Esophagus (tissue), 2 donors: ENCODE measurements at regions not wholly inside any gene's neighbourhood (a gene's known extent, or its start where the extent isn't known, plus 50 kb on each side); places are given as distances from the start of the nearest gene placed in this dataset.

Source experiments
- H3K27ac ChIP-seq, 2 donors: one replicate each; pipeline ENCODE4 v1.5.1; 2013; ENCODE audit warnings: low read depth in 2 of 2, mild to moderate bottlenecking in 2 of 2, inconsistent platforms in 1 of 2, low read length in 1 of 2, moderate library complexity in 1 of 2
- H3K27me3 ChIP-seq, 2 donors: one replicate each; pipeline ENCODE4 v1.6.1; 2013; ENCODE audit warnings: low read length in 2 of 2, control low read depth in 1 of 2, mild to moderate bottlenecking in 1 of 2; ENCODE audit not compliant: insufficient read depth in 2 of 2, control insufficient read depth in 1 of 2
- H3K36me3 ChIP-seq, 2 donors: one replicate each; pipeline ENCODE4 v1.6.1; 2013; ENCODE audit warnings: low read length in 1 of 2; ENCODE audit not compliant: control insufficient read depth in 2 of 2, insufficient read depth in 2 of 2
- H3K4me1 ChIP-seq, 2 donors: one replicate each; pipeline ENCODE4 v1.6.1; 2013; ENCODE audit warnings: low read length in 1 of 2; ENCODE audit not compliant: control insufficient read depth in 2 of 2, insufficient read depth in 2 of 2
- H3K4me3 ChIP-seq, 2 donors: one replicate each; pipeline ENCODE4 v1.5.1; 2013; ENCODE audit warnings: low read length in 2 of 2, mild to moderate bottlenecking in 2 of 2, low read depth in 1 of 2, moderate library complexity in 1 of 2
- H3K9me3 ChIP-seq, 2 donors: one replicate each; pipeline ENCODE4 v1.6.1; 2013; ENCODE audit warnings: mild to moderate bottlenecking in 2 of 2, low read depth in 1 of 2, low read length in 1 of 2, moderate library complexity in 1 of 2; ENCODE audit not compliant: control insufficient read depth in 2 of 2, insufficient read depth in 1 of 2
- WGBS, 2 donors: extraction: QIAGEN DNeasy Blood & Tissue Kit; methylation state at CpG; one replicate each; pipeline ENCODE4 v1.1.7; 2013; 5-methylcytosine and 5-hydroxymethylcytosine counted together
- donor health status: healthy with polysubstance abuse.
- donor health status: Bipolar disorder and iron deficiency.

- no peak overlapping the region for H3K4me3 ChIP-seq
- no peaks in the 10 kb centered on the region for H3K36me3 ChIP-seq
- H3K4me1 ChIP-seq, result no peaks in the 10 kb centered on the region
- no peaks in the 10 kb centered on the region for H3K9me3 ChIP-seq
- no peak overlapping the region for H3K27ac ChIP-seq
- no peaks in the 10 kb centered on the region for H3K27me3 ChIP-seq
Measured at GRCh38 chr2:23157812-23158211, 227.2 kb upstream of the KLHL29 start.

- Histone ChIP-seq H3K9me3 (no peaks in the 10 kb centered on the region), H3K27me3 (no peaks in the 10 kb centered on the region), H3K4me3 (no peak overlapping the region), H3K4me1 (no peaks in the 10 kb centered on the region), H3K36me3 (no peaks in the 10 kb centered on the region), H3K27ac (no peak overlapping the region)
- WGBS, 2 donors, result 62 to 68% methylated on average over 2 of the region's 2 CpGs
Measured at GRCh38 chr2:23158306-23158705, 226.7 kb upstream of the KLHL29 start.

GRCh38 chr2:23159746-23160405, 225.1 kb upstream of the KLHL29 start:
- no peaks in the 10 kb centered on the region for H3K9me3 ChIP-seq
- WGBS, 2 donors, result 57 to 61% methylated on average over 5 of the region's 5 CpGs
- H3K27me3 ChIP-seq, result no peaks in the 10 kb centered on the region
- no peak overlapping the region for H3K4me3 ChIP-seq
- H3K4me1 ChIP-seq, result no peaks in the 10 kb centered on the region
- no peaks in the 10 kb centered on the region for H3K36me3 ChIP-seq
- H3K27ac ChIP-seq, result no peak overlapping the region

GRCh38 chr2:23164173-23164572, 220.8 kb upstream of the KLHL29 start:
- no peaks in the 10 kb centered on the region for H3K4me1 ChIP-seq
- 73 to 75% methylated on average over 2 of the region's 2 CpGs for WGBS, 2 donors
- no peak overlapping the region for H3K27ac ChIP-seq
- H3K27me3 ChIP-seq, result no peaks in the 10 kb centered on the region
- no peak overlapping the region for H3K4me3 ChIP-seq
- H3K36me3 ChIP-seq, result no peaks in the 10 kb centered on the region
- H3K9me3 ChIP-seq, result no peaks in the 10 kb centered on the region

GRCh38 chr2:23169896-23170295, 215.1 kb upstream of the KLHL29 start:
- Histone ChIP-seq H3K4me3 (no peak overlapping the region), H3K27ac (no peak overlapping the region), H3K27me3 (no peaks in the 10 kb centered on the region), H3K9me3 (no peaks in the 10 kb centered on the region), H3K4me1 (no peaks in the 10 kb centered on the region), H3K36me3 (no peaks in the 10 kb centered on the region)
- WGBS, 2 donors, result 52 to 69% methylated on average over 1 of the region's 1 CpG

GRCh38 chr2:23171108-23171507, 213.9 kb upstream of the KLHL29 start:
- H3K27me3 ChIP-seq, result no peaks in the 10 kb centered on the region
- no peak overlapping the region for H3K4me3 ChIP-seq
- H3K36me3 ChIP-seq, result no peaks in the 10 kb centered on the region
- no peaks in the 10 kb centered on the region for H3K4me1 ChIP-seq
- no peak overlapping the region for H3K27ac ChIP-seq
- H3K9me3 ChIP-seq, result no peaks in the 10 kb centered on the region

GRCh38 chr2:23178396-23178795, 206.6 kb upstream of the KLHL29 start:
- Histone ChIP-seq H3K9me3 (no peaks in the 10 kb centered on the region), H3K36me3 (no peaks in the 10 kb centered on the region), H3K27me3 (no peaks in the 10 kb centered on the region), H3K4me1 (no peaks in the 10 kb centered on the region), H3K4me3 (no peak overlapping the region), H3K27ac (no peak overlapping the region)
- WGBS, 2 donors, result 77 to 85% methylated on average over 2 of the region's 2 CpGs

- Histone ChIP-seq H3K4me3 (no peak overlapping the region), H3K9me3 (no peaks in the 10 kb centered on the region), H3K36me3 (no peaks in the 10 kb centered on the region), H3K4me1 (no peaks in the 10 kb centered on the region), H3K27me3 (no peaks in the 10 kb centered on the region), H3K27ac (no peak overlapping the region)
- 88 to 89% methylated on average over 4 of the region's 4 CpGs for WGBS, 2 donors
Measured at GRCh38 chr2:23183733-23184132, 201.2 kb upstream of the KLHL29 start.

- H3K4me1 ChIP-seq, result no peaks in the 10 kb centered on the region
- no peaks in the 10 kb centered on the region for H3K9me3 ChIP-seq
- no peaks in the 10 kb centered on the region for H3K36me3 ChIP-seq
- no peaks in the 10 kb centered on the region for H3K27me3 ChIP-seq
- no peak overlapping the region for H3K4me3 ChIP-seq
- 67 to 69% methylated on average over 12 of the region's 12 CpGs for WGBS, 2 donors
- no peak overlapping the region for H3K27ac ChIP-seq
Measured at GRCh38 chr2:23198316-23199114, 186.5 kb upstream of the KLHL29 start.
